Endothelial cell (in vitro differentiated cells): ENCODE measurements at regions not wholly inside any gene's neighbourhood (a gene's known extent, or its start where the extent isn't known, plus 50 kb on each side); places are given as distances from the start of the nearest gene placed in this dataset.
"Not testable (repeated sequence)": the region's sequence is repeated elsewhere in the genome, so short reads cannot be mapped to it uniquely, and the experiment has no call there.

Experiments used
- DNase-seq: peaks from one replicate; pipeline ENCODE4 v3.0.0; 2021; ENCODE audit warnings: low spot score
- H3K27ac Mint-ChIP-seq: one replicate; pipeline ENCODE4 v1.8.0; 2021; ENCODE audit warnings: mixed read lengths, inconsistent platforms; ENCODE audit not compliant: unreplicated experiment
- H3K27me3 Mint-ChIP-seq: one replicate; pipeline ENCODE4 v1.8.0; 2021; ENCODE audit warnings: mild to moderate bottlenecking, moderate library complexity, mixed read lengths, inconsistent platforms; ENCODE audit not compliant: unreplicated experiment
- H3K36me3 Mint-ChIP-seq: one replicate; pipeline ENCODE4 v1.8.0; 2021; ENCODE audit warnings: mild to moderate bottlenecking, low read depth, mixed read lengths, inconsistent platforms; ENCODE audit not compliant: unreplicated experiment
- H3K4me1 Mint-ChIP-seq: one replicate; pipeline ENCODE4 v1.8.0; 2021; ENCODE audit warnings: mild to moderate bottlenecking, mixed read lengths, inconsistent platforms; ENCODE audit not compliant: unreplicated experiment
- H3K4me3 Mint-ChIP-seq: one replicate; pipeline ENCODE4 v1.8.0; 2021; ENCODE audit warnings: mild to moderate bottlenecking, mixed read lengths, inconsistent platforms; ENCODE audit not compliant: unreplicated experiment
- H3K9me3 Mint-ChIP-seq: one replicate; pipeline ENCODE4 v1.8.0; 2021; ENCODE audit warnings: mixed read lengths, inconsistent platforms; ENCODE audit not compliant: unreplicated experiment

- not testable (repeated sequence) for H3K4me1 Mint-ChIP-seq, H3K36me3 Mint-ChIP-seq, H3K9me3 Mint-ChIP-seq, H3K27ac Mint-ChIP-seq, DNase-seq, H3K27me3 Mint-ChIP-seq, H3K4me3 Mint-ChIP-seq
Observed at GRCh38 chr7:75243638-75244037, 151.2 kb downstream of the GTF2IRD2B start.

- not testable (repeated sequence) for H3K9me3 Mint-ChIP-seq, DNase-seq, H3K36me3 Mint-ChIP-seq, H3K4me1 Mint-ChIP-seq, H3K27me3 Mint-ChIP-seq, H3K4me3 Mint-ChIP-seq, H3K27ac Mint-ChIP-seq
Observed at GRCh38 chr7:75248216-75248615, 147.2 kb upstream of the TRIM73 start.

- not testable (repeated sequence) for DNase-seq, H3K4me1 Mint-ChIP-seq, H3K4me3 Mint-ChIP-seq, H3K27ac Mint-ChIP-seq, H3K36me3 Mint-ChIP-seq, H3K9me3 Mint-ChIP-seq, H3K27me3 Mint-ChIP-seq
Observed at GRCh38 chr7:75254238-75254637, 141.2 kb upstream of the TRIM73 start.

- not testable (repeated sequence) for DNase-seq, H3K36me3 Mint-ChIP-seq, H3K27me3 Mint-ChIP-seq, H3K4me3 Mint-ChIP-seq, H3K9me3 Mint-ChIP-seq, H3K27ac Mint-ChIP-seq, H3K4me1 Mint-ChIP-seq
Observed at GRCh38 chr7:75257442-75257841, 138.0 kb upstream of the TRIM73 start.

GRCh38 chr7:75259454-75260003 is 135.9 kb upstream of the TRIM73 start:
- H3K9me3 Mint-ChIP-seq, H3K27ac Mint-ChIP-seq, H3K27me3 Mint-ChIP-seq, H3K36me3 Mint-ChIP-seq, H3K4me1 Mint-ChIP-seq, DNase-seq, H3K4me3 Mint-ChIP-seq: not testable (repeated sequence)

- H3K36me3 Mint-ChIP-seq, H3K27me3 Mint-ChIP-seq, DNase-seq, H3K9me3 Mint-ChIP-seq, H3K27ac Mint-ChIP-seq, H3K4me1 Mint-ChIP-seq, H3K4me3 Mint-ChIP-seq: not testable (repeated sequence)
Observed at GRCh38 chr7:75261660-75262059, 133.8 kb upstream of the TRIM73 start.

GRCh38 chr7:75268158-75268557 is 127.3 kb upstream of the TRIM73 start:
- H3K4me3 Mint-ChIP-seq, H3K27ac Mint-ChIP-seq: not testable (repeated sequence)

GRCh38 chr7:75269159-75269558 is 126.3 kb upstream of the TRIM73 start:
- not testable (repeated sequence) for H3K4me3 Mint-ChIP-seq, H3K27me3 Mint-ChIP-seq, H3K36me3 Mint-ChIP-seq, DNase-seq, H3K27ac Mint-ChIP-seq, H3K4me1 Mint-ChIP-seq, H3K9me3 Mint-ChIP-seq

More at GRCh38 chr7:75268158-75268557, 127.3 kb upstream of the TRIM73 start:
- not testable (repeated sequence) for H3K36me3 Mint-ChIP-seq, H3K9me3 Mint-ChIP-seq, H3K27me3 Mint-ChIP-seq, H3K4me1 Mint-ChIP-seq, DNase-seq

- not testable (repeated sequence) for H3K36me3 Mint-ChIP-seq, H3K4me1 Mint-ChIP-seq, H3K9me3 Mint-ChIP-seq, DNase-seq, H3K4me3 Mint-ChIP-seq, H3K27me3 Mint-ChIP-seq, H3K27ac Mint-ChIP-seq
Observed at GRCh38 chr7:75274114-75274513, 121.3 kb upstream of the TRIM73 start.
